Body of pancreas (tissue), 4 donors: ENCODE measurements at regions not wholly inside any gene's neighbourhood (a gene's known extent, or its start where the extent isn't known, plus 50 kb on each side); places are given as distances from the start of the nearest gene placed in this dataset.
"Not testable (repeated sequence)": the region's sequence is repeated elsewhere in the genome, so short reads cannot be mapped to it uniquely, and the experiment has no call there.

Source experiments
- ATAC-seq: fragments of 150-250 bp; one replicate; pipeline ENCODE4 v1.9.1; 2016
- DNase-seq, 4 donors: peaks; one replicate each; pipeline ENCODE4 v3.0.0-alpha.2; 2019
- H3K27ac ChIP-seq, 4 donors: fragments of 200-600 bp; sonication (generic); 1 replicate in 3 of 4; 2 replicates in 1 of 4; pipeline versions ENCODE4 v1.5.1 to v1.6.1; 2016 to 2019; ENCODE audit warnings: mild to moderate bottlenecking in 1 of 4, mixed read lengths in 1 of 4, moderate library complexity in 1 of 4
- H3K27me3 ChIP-seq, 2 donors: fragments of 200-600 bp; sonication (generic); one replicate each; pipeline ENCODE4 v1.6.0; 2016; ENCODE audit warnings: mild to moderate bottlenecking in 1 of 2
- H3K36me3 ChIP-seq, 2 donors: fragments of 200-600 bp; sonication (generic); replicated peaks in 1 of 2; 2 replicates each; pipeline ENCODE4 v1.5.1; 2016; ENCODE audit warnings: low read depth in 2 of 2; ENCODE audit not compliant: insufficient read depth in 1 of 2
- H3K4me1 ChIP-seq: fragments of 200-600 bp; sonication (generic); one replicate; pipeline ENCODE4 v1.6.0; 2016
- H3K4me3 ChIP-seq, 2 donors: fragments of 200-600 bp; sonication (generic); 1 replicate in 1 of 2; 2 replicates in 1 of 2; pipeline ENCODE4 v1.5.1; 2016 to 2019
- H3K9me3 ChIP-seq, 3 donors: fragments of 200-600 bp; sonication (generic); 1 replicate in 2 of 3; 2 replicates in 1 of 3; pipeline ENCODE4 v1.5.1; 2016
- POLR2A ChIP-seq, 3 donors: fragments of 450-650 bp; IDR thresholded peaks; one replicate each; pipeline ENCODE4 v1.6.1; 2016; ENCODE audit warnings: antibody characterized with exemption in 3 of 3, mild to moderate bottlenecking in 2 of 3
- WGBS, 2 donors: methylation state at CpG; one replicate each; pipeline ENCODE4 v1.1.5; 2017; 5-methylcytosine and 5-hydroxymethylcytosine counted together
- intact Hi-C: fragments of 100-400 bp; cut with DNase I; formaldehyde crosslinking; loops from one replicate; pipeline ENCODE4 v1.15.1; 2023
- TF ChIP-seq, protein P1 (sequence below), 7 experiments: fragments of 450-650 bp in 4 of 7; fragments of 200-600 bp in 3 of 7; sonication (generic) in 3 of 7; IDR thresholded peaks; one replicate each; pipeline ENCODE4 v1.5.1; 2016 to 2019; ENCODE audit warnings: antibody characterized with exemption in 7 of 7

DNA sequence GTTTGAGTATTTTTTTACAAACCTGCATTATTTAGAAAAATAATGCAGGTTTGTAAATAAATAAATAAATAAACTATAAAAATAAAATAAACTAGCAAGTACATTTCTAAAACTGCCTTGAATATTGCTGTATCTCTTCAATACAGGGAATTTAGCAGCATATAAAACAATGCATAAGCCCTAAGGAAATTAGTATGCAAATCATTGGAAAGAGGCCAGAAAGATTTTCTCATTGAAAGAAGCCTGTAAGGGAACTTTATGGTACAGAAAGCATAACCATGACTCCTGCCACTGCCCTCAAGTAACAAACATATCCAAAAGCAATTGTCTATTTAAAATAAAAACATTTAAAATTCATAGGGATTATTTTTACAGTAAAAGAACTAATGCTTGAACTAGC lies 387.3 kb downstream of the HINT1 start:
- intact Hi-C loops: no loop called here
- Histone ChIP-seq H3K36me3 (no peaks in the 10 kb centered on the region), H3K27ac (no peak overlapping the region), H3K4me1 (no peaks in the 10 kb centered on the region), H3K27me3 (no peaks in the 10 kb centered on the region), H3K4me3 (no peak overlapping the region), H3K9me3 (no peaks in the 10 kb centered on the region)
- ATAC-seq (no peak), DNase-seq (no peak)
- TF ChIP-seq POLR2A (IDR thresholded peaks at IDR 0.05): no peak
- TF ChIP-seq, protein P1, sequence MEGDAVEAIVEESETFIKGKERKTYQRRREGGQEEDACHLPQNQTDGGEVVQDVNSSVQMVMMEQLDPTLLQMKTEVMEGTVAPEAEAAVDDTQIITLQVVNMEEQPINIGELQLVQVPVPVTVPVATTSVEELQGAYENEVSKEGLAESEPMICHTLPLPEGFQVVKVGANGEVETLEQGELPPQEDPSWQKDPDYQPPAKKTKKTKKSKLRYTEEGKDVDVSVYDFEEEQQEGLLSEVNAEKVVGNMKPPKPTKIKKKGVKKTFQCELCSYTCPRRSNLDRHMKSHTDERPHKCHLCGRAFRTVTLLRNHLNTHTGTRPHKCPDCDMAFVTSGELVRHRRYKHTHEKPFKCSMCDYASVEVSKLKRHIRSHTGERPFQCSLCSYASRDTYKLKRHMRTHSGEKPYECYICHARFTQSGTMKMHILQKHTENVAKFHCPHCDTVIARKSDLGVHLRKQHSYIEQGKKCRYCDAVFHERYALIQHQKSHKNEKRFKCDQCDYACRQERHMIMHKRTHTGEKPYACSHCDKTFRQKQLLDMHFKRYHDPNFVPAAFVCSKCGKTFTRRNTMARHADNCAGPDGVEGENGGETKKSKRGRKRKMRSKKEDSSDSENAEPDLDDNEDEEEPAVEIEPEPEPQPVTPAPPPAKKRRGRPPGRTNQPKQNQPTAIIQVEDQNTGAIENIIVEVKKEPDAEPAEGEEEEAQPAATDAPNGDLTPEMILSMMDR (IDR thresholded peaks at IDR 0.05): no peak

GRCh38 chr5:130773813-130774212 lies 391.2 kb downstream of the HINT1 start:
- ATAC-seq (no peak), DNase-seq (no peak)
- Histone ChIP-seq H3K4me1 (no peaks in the 10 kb centered on the region), H3K4me3 (no peak overlapping the region), H3K27me3 (no peaks in the 10 kb centered on the region), H3K9me3 (no peaks in the 10 kb centered on the region), H3K27ac (no peak overlapping the region), H3K36me3 (no peaks in the 10 kb centered on the region)
- WGBS, 2 donors: 23 to 27% methylated on average over 3 of the region's 3 CpGs
- TF ChIP-seq, protein P1 (IDR thresholded peaks at IDR 0.05): no peak
- no peak for TF ChIP-seq POLR2A (IDR thresholded peaks at IDR 0.05)
- intact Hi-C loops: no loop called here

- 32 to 38% methylated on average over 1 of the region's 1 CpG for WGBS, 2 donors
- Histone ChIP-seq H3K4me1 (no peaks in the 10 kb centered on the region), H3K36me3 (no peaks in the 10 kb centered on the region), H3K27me3 (no peaks in the 10 kb centered on the region), H3K27ac (no peak overlapping the region), H3K9me3 (no peaks in the 10 kb centered on the region), H3K4me3 (no peak overlapping the region)
- no peak for DNase-seq
- ATAC-seq: no peak
- TF ChIP-seq, protein P1 (IDR thresholded peaks at IDR 0.05): no peak
- no peak for TF ChIP-seq POLR2A (IDR thresholded peaks at IDR 0.05)
- intact Hi-C loops: no loop called here
These were observed 403.0 kb downstream of the HINT1 start for GRCh38 chr5:130762031-130762430.

DNA sequence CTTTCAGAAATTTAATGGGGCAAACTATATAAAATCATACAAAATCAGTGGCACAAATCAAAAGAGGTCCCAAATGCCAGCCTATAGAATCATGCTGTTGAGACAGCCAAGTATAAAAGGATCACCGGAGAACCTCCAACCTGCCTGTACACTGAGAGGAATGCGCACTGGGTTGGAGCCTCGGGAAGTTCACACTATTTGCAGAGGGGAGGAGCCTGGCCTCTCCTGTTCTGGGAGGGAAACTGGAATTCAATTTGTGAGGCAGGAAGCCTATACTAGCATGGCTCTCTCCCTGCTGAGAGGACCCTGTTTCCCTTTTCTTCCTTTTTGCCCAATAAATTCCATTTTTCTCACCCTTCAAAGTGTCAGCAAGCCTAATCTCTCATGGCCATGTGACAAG lies 406.0 kb downstream of the HINT1 start:
- Histone ChIP-seq H3K9me3 (no peaks in the 10 kb centered on the region), H3K27ac (no peak overlapping the region), H3K4me3 (no peak overlapping the region), H3K36me3 (no peaks in the 10 kb centered on the region), H3K27me3 (no peaks in the 10 kb centered on the region), H3K4me1 (no peaks in the 10 kb centered on the region)
- ATAC-seq (no peak), DNase-seq (no peak)
- intact Hi-C loops: no loop called here
- 43 to 46% methylated on average over 3 of the region's 3 CpGs for WGBS, 2 donors
- TF ChIP-seq, protein P1 (IDR thresholded peaks at IDR 0.05): no peak
- TF ChIP-seq POLR2A (IDR thresholded peaks at IDR 0.05): no peak

GRCh38 chr5:130747556-130747955 lies 417.5 kb downstream of the HINT1 start:
- no peak overlapping the region for H3K27ac ChIP-seq
- H3K4me3 ChIP-seq: no peak overlapping the region
- intact Hi-C loops: no loop called here
- no peaks in the 10 kb centered on the region for H3K36me3 ChIP-seq
- 72% methylated on average over 2 of the region's 2 CpGs for WGBS, 2 donors
- H3K9me3 ChIP-seq: peaks cover 0 to 6% (median 0%) of the 10 kb centered on the region in 3 donors
- no peak for TF ChIP-seq POLR2A (IDR thresholded peaks at IDR 0.05)
- TF ChIP-seq, protein P1 (IDR thresholded peaks at IDR 0.05): no peak
- no peaks in the 10 kb centered on the region for H3K4me1 ChIP-seq
- ATAC-seq: no peak
- H3K27me3 ChIP-seq: no peaks in the 10 kb centered on the region
- no peak for DNase-seq

DNA sequence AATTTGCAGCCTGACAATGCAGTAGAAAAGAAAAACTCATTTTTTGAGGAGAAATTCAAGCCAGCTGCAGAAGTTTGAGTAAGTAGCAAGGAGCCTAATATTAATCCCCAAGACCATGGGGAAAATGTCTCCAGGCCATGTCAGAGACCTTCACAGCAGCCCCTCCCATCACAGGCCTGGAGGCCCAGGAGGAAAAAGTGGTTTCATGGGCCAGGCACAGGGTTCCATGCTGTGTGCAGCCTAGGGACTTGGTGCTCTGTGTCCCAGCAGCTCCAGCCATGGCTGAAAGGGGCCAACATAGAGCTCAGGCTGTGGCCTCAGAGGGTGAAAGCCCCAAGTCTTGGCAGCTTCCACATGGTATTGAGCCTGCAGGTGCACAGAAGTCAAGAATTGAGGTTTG lies 418.4 kb downstream of the HINT1 start:
- H3K27me3 ChIP-seq, DNase-seq, H3K9me3 ChIP-seq, H3K36me3 ChIP-seq, ATAC-seq, H3K4me3 ChIP-seq, H3K4me1 ChIP-seq, H3K27ac ChIP-seq, intact Hi-C loops: not testable (repeated sequence)
